Hepatocyte (in vitro differentiated cells): ENCODE measurements at regions not wholly inside any gene's neighbourhood (a gene's known extent, or its start where the extent isn't known, plus 50 kb on each side); places are given as distances from the start of the nearest gene placed in this dataset.

Experiments used
- DNase-seq: peaks from one replicate; pipeline ENCODE4 v3.0.0-alpha.2; 2016; ENCODE audit warnings: low spot score
- H2AFZ ChIP-seq: fragments of 200-600 bp; sonication (generic); 2 replicates; pipeline ENCODE4 v1.6.0; 2016; ENCODE audit warnings: antibody characterized with exemption, mild to moderate bottlenecking
- H3K27ac ChIP-seq: fragments of 200-600 bp; sonication (generic); 2 replicates; pipeline ENCODE4 v1.5.1; 2016; ENCODE audit warnings: mild to moderate bottlenecking
- H3K27me3 ChIP-seq: fragments of 200-600 bp; sonication (generic); 2 replicates; pipeline ENCODE4 v1.6.1; 2016
- H3K36me3 ChIP-seq: fragments of 200-600 bp; sonication (generic); replicated peaks from 2 replicates; pipeline ENCODE4 v1.5.1; 2016; ENCODE audit warnings: low read depth; ENCODE audit not compliant: insufficient read depth
- H3K4me1 ChIP-seq: fragments of 200-600 bp; sonication (generic); 2 replicates; pipeline ENCODE4 v1.5.1; 2016; ENCODE audit warnings: mild to moderate bottlenecking, moderate library complexity; ENCODE audit not compliant: insufficient read depth
- H3K4me2 ChIP-seq: fragments of 200-600 bp; sonication (generic); 2 replicates; pipeline ENCODE4 v1.6.0; 2016
- H3K4me3 ChIP-seq: fragments of 200-600 bp; sonication (generic); 2 replicates; pipeline ENCODE4 v1.5.1; 2016; ENCODE audit warnings: mild to moderate bottlenecking
- H3K79me2 ChIP-seq: fragments of 200-600 bp; sonication (generic); 2 replicates; pipeline ENCODE4 v1.6.0; 2017; ENCODE audit warnings: mild to moderate bottlenecking
- H3K9me2 ChIP-seq: fragments of 200-600 bp; sonication (generic); replicated peaks from 2 replicates; pipeline ENCODE4 v1.6.0; 2017; ENCODE audit warnings: mild to moderate bottlenecking; ENCODE audit not compliant: insufficient read depth
- H3K9me3 ChIP-seq: fragments of 200-600 bp; sonication (generic); 2 replicates; pipeline ENCODE4 v1.5.1; 2016; ENCODE audit warnings: low read depth, mild to moderate bottlenecking
- H4K20me1 ChIP-seq: fragments of 200-600 bp; sonication (generic); 2 replicates; pipeline ENCODE4 v1.6.0; 2016; ENCODE audit warnings: mild to moderate bottlenecking; ENCODE audit not compliant: insufficient read depth, poor library complexity, severe bottlenecking
- CTCF ChIP-seq: fragments of 200-600 bp; sonication (generic); IDR thresholded peaks from 2 replicates; pipeline ENCODE4 v1.5.1; 2016; ENCODE audit warnings: antibody characterized with exemption, mild to moderate bottlenecking; ENCODE audit not compliant: poor library complexity
- EZH2 ChIP-seq: fragments of 200-600 bp; sonication (generic); IDR thresholded peaks from 2 replicates; pipeline ENCODE4 v1.6.1; 2016; ENCODE audit warnings: antibody characterized with exemption, mild to moderate bottlenecking, borderline replicate concordance
- EZH2phosphoT487 ChIP-seq: fragments of 200-600 bp; sonication (generic); IDR thresholded peaks from one replicate; pipeline ENCODE4 v1.6.1; 2018; ENCODE audit warnings: antibody characterized with exemption, mild to moderate bottlenecking, low read depth, moderate library complexity; ENCODE audit not compliant: unreplicated experiment, severe bottlenecking
- WGBS: methylation state at CpG from one replicate; pipeline ENCODE4 v1.1.6; 2016; ENCODE audit warnings: low lambda C conversion rate; ENCODE audit errors: missing lambda C conversion rate; 5-methylcytosine and 5-hydroxymethylcytosine counted together

DNA sequence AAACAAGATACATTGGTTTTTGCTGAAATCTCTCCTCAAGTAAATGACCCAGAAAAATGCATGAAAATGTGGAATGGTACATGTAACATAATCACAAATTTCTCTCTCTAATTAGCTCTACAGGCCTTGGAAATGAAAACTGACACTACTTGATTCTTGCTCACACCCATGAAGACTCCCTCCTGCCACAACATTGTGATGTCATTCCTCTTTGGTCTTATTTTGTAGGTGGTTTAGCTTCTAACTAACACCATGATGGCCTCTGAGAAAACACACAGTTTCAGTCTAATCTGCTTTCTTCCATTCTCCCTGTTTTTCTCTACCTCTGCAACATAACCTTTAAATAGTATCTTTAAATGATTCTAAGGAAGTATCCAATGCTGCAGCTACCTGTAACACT, 78.6 kb upstream of the FAM174A start:
- no peaks in the 10 kb centered on the region for H3K9me2 ChIP-seq
- no peaks in the 10 kb centered on the region for H4K20me1 ChIP-seq
- H2AFZ ChIP-seq = no peak overlapping the region
- no peak overlapping the region for H3K4me2 ChIP-seq
- TF ChIP-seq CTCF (no peak), EZH2 (no peak), EZH2phosphoT487 (no peak)
- H3K27ac ChIP-seq = no peak overlapping the region
- no peak overlapping the region for H3K4me3 ChIP-seq
- no peaks in the 10 kb centered on the region for H3K79me2 ChIP-seq
- no peaks in the 10 kb centered on the region for H3K27me3 ChIP-seq
- no peaks in the 10 kb centered on the region for H3K36me3 ChIP-seq
- H3K9me3 ChIP-seq = no peaks in the 10 kb centered on the region
- H3K4me1 ChIP-seq = no peaks in the 10 kb centered on the region
- no peak for DNase-seq

DNA sequence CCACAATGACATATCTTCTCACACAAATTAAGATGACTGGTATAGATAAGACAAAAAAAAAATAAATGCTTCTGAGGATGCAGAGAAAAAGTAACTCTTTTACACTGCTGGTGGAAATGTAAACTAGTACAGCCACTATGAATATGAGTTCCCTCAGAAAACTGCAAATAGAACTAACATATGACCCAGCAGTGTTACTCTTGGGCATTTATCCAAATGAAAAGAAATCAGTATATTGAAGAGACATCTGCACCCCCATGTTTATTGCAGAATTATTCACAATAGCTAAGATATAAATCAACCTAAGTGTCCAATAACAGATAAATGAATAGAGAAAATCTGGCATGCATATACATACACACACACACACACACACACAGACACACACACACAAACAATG, 83.0 kb upstream of the FAM174A start:
- Histone ChIP-seq H3K4me3 (no peak overlapping the region), H2AFZ (no peak overlapping the region), H3K79me2 (no peaks in the 10 kb centered on the region), H3K27ac (no peak overlapping the region), H3K4me1 (no peaks in the 10 kb centered on the region), H4K20me1 (no peaks in the 10 kb centered on the region), H3K4me2 (no peak overlapping the region), H3K36me3 (no peaks in the 10 kb centered on the region), H3K9me2 (no peaks in the 10 kb centered on the region), H3K9me3 (no peaks in the 10 kb centered on the region), H3K27me3 (no peaks in the 10 kb centered on the region)
- DNase-seq = no peak
- no peak for TF ChIP-seq CTCF
- no peak for TF ChIP-seq EZH2phosphoT487

DNA sequence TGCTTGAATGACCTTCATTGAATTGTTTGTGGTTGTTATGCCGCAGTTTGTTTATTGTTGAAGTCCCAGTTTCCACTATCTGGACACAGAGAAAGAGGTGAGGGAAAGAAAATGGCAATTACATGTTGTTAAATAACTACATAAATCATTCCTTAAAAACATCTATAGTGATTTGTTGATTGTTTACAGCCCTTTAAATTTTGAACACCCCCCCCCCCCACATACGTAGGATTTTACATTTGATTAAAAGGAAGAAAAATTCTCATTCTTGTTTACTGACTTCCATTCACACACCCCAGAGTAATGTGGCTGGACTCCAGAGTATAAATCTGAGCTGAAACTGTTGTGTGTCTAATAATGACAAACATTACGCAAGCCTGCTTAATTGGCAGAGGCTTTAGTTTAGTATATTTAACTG, 87.1 kb upstream of the FAM174A start:
- Histone ChIP-seq H3K4me2 (no peak overlapping the region), H3K4me3 (no peak overlapping the region), H3K36me3 (no peaks in the 10 kb centered on the region), H3K9me2 (no peaks in the 10 kb centered on the region), H3K9me3 (no peaks in the 10 kb centered on the region), H4K20me1 (no peaks in the 10 kb centered on the region), H3K27me3 (no peaks in the 10 kb centered on the region), H3K4me1 (no peaks in the 10 kb centered on the region), H3K79me2 (no peaks in the 10 kb centered on the region), H2AFZ (no peak overlapping the region), H3K27ac (no peak overlapping the region)
- TF ChIP-seq CTCF (no peak), EZH2phosphoT487 (no peak), EZH2 (no peak)
- DNase-seq = no peak
- 55% methylated on average over 3 of the region's 3 CpGs for WGBS

- WGBS = 50% methylated on average over 2 of the region's 2 CpGs
- H3K4me2 ChIP-seq = no peak overlapping the region
- TF ChIP-seq EZH2phosphoT487 (no peak), EZH2 (no peak), CTCF (no peak)
These were observed 88.2 kb upstream of the FAM174A start for GRCh38 chr5:100446879-100447430.

More at GRCh38 chr5:100446879-100447430, 88.2 kb upstream of the FAM174A start:
- Histone ChIP-seq H3K79me2 (no peaks in the 10 kb centered on the region), H3K9me2 (no peaks in the 10 kb centered on the region), H3K4me3 (no peak overlapping the region), H3K9me3 (no peaks in the 10 kb centered on the region), H2AFZ (no peak overlapping the region), H3K27ac (no peak overlapping the region), H4K20me1 (no peaks in the 10 kb centered on the region), H3K36me3 (no peaks in the 10 kb centered on the region), H3K27me3 (no peaks in the 10 kb centered on the region), H3K4me1 (no peaks in the 10 kb centered on the region)
- DNase-seq = no peak
